ENCODE measurements at regions not wholly inside any gene's neighbourhood (a gene's known extent, or its start where the extent isn't known, plus 50 kb on each side); places are given as distances from the start of the nearest gene placed in this dataset.

DNA sequence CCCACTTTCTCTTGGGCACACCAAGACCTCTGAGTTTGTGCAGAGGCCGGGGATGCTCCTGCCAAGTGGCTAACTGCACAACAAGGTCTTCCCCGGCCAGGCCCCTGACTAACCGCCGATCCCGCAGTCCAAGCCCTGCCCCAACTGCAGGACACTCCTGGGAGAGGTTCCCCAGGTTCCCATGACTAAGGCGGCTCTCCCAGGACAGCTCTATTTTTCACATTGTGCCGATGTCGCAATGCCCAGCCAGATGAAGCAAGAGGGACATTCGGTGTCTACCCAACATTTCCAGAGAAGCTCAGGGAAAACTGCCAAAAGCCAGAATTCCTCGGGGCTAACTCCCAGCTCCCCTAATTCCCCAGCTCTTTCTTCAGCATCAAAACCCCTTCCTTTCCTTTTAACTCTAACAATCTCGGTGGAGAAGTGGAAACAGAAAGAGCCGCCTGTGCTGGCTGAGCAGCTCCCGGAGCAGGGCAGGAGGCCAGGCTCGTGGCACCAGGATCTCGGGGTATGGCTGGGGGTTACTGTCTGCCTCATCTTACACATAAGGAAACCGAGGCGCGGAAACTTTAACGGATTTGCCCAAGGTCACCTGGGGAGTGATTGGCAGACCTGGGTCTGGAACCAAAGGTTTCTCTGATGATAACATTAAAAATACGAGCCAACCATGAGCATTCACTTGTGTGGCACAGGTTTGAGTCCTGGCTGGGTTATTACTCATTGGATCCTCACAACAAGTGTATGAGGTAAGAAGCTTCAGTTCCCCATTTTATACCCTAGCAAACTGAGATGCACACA is 318.2 kb downstream of the BCL11B start:
- no peak for DNase-seq (ENCODE audit: low read depth in 2 of 2)

DNA sequence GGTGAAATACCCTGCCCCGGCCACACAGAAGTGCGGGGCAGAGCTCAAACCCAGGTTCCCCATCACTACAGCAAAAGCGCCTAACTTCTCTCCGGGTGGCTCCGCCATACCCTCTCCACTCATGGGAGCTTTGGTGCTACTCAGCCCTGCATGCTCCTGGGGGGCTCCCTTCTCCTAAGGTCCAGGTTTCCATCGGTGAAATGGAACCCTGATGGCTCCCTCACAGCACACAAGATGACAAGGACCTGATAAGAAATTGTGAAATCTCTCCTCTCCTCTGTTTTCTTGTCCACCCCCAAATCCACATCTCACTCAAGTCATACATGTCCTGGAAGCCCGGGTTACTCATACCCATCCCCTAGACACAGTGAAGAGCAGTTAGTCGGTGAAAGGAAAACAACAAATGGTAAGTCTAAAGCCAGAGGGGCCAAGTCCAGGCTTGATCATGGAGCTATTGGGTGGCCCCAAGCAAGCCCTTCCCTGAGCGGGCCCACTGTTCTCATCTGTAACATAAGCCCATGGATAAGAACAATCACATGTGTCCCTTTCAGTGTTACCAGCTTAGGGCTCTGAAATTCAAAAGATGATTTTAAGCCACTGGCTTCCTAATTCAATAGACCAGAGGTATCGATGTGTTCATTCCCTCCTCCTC is 317.5 kb downstream of the BCL11B start:
- no peak for DNase-seq (ENCODE audit: low read depth in 2 of 2)

DNA sequence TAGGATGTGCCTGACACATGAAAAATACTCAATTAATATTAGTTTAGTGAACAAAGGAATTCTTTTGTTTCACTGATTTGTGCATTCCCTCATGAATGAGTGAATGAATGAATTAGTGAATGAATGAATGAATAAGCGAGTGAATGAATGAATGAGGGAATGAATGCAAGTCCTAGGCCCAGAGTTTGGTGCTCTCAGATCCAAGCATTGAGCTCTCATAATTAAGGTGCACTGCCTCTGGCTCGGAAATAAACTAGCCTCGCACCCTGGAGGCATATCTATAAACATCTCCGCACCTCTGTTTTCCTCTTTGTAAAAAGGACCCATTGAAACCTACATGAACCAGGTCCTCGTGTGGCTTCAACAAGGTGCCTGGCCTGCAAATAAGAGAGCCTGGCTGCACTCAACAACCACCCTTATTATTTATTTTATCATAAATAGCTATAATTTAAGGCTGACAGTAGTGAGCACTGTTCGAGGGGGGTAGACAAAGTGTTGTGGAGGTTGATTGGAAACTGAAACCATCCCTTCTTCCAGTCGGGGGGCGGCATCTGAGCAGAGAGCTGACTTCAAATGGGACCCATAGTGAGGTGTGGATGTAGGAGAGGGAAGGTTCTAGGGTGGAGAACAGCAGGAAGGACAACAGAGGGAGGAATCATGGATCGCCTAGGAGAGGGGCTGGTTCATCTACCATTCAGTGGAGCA is 316.8 kb downstream of the BCL11B start:
- DNase-seq (ENCODE audit: low read depth in 2 of 2) = no peak

DNA sequence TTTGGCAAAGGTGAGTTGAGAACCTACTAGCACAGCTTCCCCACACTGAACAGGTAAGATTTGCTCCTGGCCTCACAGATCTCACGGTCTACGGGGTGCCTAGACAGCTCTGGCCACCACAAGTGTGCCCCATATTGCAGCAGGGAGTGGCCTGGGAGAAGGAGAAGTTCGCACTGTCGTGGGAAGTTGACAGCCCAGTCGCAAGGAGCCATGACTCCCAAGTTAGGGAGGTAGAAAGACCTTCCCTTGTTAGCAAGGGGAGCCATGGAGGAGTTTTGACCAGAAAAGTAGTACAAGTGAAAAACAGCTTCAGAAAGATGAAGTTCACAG is 316.3 kb downstream of the BCL11B start:
- DNase-seq (ENCODE audit: low read depth in 2 of 2) = no peak

DNA sequence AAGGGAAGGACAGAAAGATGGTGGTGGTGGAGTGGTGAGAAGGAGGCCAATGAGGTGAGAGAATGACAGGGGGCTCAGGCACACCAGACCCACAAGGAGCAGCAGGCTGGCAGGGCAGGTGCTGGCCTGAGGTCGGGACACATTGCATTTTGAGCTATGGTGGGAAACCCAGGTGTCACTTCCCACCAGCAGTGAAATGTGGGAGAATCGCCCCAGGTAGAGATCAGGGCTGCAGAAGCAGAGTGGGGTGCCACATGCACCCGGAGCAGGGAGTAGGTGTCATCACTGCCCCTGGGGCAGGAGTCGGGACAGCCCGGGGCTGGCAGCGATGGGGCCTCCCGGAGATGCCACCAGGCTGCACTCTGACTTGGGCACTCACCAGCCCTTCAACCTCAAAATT is 315.8 kb downstream of the BCL11B start:
- DNase-seq (ENCODE audit: low read depth in 2 of 2) = no peak

DNA sequence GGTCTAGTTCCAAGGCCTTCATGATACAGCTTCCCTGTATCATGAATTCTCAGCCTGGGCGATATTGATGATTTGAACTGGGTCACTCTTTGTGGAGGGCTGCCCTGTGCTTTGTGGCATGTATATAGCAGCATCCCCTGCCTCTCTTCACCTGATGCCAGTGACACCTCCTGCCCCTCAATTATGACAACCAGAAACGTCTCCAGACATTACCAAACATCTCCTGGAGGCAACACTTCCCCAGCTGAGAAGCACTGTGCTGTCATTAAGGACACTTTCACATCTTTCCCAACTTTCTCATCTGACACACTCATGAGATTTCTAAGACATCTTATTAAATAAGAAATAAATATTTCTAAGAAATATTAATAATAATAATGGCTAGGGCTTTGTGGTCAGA is 315.3 kb downstream of the BCL11B start:
- no peak for DNase-seq (ENCODE audit: low read depth in 2 of 2)

DNA sequence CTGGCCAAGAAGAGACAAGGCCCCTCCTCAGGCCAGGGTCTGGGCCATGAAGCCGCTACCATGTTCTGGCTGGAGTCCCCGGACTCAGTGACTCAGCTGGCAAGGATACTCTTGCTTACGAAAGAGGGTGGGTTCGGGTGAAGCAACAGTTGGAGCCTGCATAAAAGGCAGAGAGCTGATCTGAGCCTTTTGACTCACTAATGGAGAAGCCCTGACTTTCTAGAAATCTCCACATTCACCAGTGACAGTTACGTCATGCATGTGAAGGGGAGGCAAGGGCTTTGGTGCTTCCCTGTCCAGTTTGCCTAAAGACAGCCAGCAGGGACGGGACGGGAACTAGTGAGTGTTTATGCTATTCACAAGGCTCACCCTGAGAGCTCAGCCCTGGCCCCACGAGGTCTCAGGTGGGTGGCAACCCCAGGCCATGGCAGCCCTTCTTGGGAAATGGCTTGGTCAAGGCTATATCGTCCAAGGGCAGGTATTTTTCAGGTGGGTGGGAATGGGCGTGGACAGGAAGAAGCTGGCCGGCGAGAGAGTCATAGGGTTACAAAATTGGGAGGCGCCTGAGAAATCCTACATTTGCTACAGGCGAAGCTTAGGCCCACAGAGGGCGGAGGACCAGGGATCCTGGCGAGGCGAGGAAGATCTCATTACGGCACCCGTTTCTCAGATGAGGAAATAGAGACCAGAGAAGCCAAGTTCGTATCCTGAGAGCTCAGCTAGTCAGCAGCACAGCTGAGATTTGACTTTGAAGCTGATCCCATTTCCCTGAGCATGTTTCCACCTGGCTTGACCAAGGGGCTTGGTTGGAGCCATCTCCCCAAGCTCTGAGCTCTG is 314.6 kb downstream of the BCL11B start:
- DNase-seq (ENCODE audit: low read depth in 2 of 2) = no peak

DNA sequence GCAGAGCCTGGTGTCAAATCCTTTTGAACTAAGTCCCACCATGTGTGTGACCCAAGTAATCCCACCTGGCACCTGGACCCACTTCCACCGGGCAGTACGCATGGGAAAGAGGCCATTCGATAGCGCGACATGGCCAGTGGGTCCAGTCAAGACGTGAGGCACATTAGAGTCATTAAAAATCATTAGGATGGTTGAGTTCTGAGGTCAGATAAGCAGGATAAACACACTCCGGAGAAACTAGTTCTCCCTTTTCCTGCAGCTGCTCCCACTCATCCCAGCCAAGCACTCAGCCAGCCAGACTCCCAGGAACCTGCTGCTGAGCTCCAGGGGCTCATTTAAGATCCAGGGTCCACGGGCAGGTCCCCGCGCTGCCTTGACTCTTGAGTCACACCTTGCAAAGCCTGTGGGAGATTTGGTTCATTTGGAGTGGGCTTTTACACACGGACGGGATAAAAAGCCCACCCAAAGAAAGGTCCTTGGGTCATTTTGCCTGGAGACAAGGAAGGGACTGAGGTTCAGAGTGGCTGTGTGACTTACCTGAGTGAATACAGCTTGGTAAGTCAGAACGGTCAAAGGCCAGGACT is 313.9 kb downstream of the BCL11B start:
- DNase-seq (ENCODE audit: low read depth in 2 of 2) = no peak

DNA sequence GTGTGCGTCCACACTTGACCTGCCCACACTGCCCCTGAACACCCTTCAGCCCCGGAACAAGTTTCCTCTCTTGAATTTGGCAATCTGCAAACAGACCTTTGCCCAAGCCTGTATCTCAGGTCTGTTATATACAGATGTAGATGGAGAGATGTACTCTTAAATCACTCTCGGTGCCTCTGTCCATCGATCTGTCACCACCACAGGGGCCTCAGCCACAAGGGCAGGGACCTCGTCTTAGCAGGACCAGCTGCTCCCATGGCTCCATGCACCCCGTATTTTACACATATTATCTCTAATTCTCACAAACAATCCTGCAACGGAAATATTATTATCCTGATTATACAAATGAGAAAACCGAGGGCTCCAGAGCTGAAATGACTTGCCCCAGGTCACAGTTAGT is 313.4 kb downstream of the BCL11B start:
- no peak for DNase-seq (ENCODE audit: low read depth in 2 of 2)

DNA sequence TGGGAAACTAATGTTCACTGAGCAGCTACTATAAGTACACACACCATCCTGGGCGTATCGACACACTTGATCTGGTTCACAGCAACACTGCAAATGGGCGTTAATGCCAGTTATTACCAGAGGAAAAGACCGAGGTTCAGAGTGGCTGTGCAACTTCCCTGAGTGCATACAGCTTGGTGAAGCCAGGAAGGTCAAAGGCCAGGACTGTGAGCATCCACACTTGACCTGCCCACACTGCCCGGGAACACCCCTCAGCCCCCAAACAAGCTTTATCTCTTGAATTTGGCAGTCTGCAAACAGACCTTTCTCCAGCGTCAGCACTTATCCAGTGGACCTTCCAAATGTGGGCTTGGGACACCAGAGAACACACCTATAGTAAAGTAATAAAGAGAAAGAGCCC is 312.6 kb downstream of the BCL11B start:
- no peak for DNase-seq (ENCODE audit: low read depth in 2 of 2)

DNA sequence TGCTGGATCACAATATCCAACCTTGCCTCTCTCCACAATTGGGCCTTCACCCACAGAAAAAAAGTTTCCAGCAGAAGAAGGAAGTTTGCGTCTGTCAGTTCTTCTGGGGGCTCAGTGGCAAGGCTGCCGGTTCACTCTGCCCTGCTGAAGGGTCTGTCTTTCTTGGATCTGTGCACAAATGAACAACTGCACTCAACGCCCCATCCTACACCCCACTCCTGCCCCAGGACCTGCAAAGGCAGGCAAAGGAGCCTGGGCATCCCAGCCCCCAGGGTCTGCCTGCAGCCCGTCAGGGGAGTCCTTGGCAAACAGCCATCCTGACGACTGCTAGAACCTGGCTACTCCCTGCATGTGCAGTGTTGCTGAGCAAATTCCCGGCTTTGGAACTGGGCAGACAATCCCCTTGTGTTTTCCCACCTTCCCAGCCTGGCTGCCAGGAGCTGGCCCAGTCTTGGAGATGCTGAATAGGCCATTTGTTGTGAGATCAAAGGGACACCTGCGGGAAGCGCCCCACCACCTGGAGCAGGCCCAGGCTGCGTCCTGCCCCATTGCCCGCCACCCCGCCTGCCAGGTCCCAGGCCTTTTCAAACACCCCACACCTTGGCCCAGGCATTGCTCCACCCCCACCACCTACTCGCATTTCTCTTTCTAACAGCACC is 311.9 kb downstream of the BCL11B start:
- no peak for DNase-seq (ENCODE audit: low read depth in 2 of 2)

DNA sequence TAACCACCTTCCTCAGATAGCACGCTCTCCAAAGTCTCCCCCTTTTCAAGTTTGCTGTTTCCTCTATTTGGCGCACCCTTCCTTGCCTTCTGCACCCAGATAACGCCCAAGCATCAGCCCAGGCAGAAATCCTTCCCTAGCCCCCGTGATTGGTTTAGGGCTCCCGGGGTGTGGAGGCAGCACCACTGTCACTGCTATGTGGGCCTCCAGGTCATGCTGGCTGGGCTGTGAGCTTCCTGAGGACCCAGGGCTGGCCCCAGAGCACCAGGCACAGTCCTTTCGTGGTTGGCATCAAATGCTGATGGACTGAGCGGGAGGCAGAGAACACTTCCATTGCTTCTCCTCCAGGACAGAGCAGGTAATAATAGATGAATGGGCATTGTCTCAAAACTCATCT is 311.4 kb downstream of the BCL11B start:
- no peak for DNase-seq (ENCODE audit: low read depth in 2 of 2)

DNA sequence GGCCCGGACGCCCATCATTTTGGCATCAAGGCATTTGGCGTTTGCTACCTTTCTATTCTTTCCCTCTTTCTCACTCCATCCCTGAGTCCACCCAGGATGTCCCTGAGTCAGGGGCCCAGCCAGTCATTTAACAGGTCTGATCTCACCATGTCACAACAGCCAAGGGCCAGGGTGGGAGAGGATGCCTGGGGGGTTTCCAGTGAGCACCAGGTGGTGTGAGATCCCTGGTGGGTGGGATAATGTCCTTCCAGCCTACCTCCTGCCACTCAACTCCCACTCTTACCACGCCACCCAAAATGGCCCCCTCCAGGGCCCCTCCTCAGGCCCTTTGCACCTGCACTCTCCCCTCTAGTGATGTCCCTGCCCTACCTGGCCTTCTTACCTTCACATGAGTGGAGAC is 310.8 kb downstream of the BCL11B start:
- no peak for DNase-seq (ENCODE audit: low read depth in 2 of 2)

DNA sequence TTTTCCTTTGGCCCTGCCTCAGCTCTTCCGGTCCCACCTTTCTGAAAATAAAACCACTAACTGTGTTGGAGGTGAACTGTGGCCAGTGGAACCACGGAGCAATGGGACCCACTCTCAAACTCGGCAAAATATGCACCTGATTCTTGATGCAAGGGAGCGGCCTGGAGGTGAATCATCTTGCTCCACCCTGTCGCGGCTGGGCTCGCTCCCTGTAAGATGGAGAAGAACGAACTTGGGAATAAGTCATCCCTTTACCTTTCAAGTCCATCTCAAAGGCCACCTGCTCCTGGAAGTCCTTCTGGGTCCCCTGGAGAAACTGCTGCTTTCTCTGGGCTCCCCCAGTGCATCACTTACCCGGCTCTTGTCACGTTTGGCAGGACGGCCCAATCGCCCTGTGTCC is 309.9 kb downstream of the BCL11B start:
- DNase-seq (ENCODE audit: low read depth in 2 of 2) = no peak

DNA sequence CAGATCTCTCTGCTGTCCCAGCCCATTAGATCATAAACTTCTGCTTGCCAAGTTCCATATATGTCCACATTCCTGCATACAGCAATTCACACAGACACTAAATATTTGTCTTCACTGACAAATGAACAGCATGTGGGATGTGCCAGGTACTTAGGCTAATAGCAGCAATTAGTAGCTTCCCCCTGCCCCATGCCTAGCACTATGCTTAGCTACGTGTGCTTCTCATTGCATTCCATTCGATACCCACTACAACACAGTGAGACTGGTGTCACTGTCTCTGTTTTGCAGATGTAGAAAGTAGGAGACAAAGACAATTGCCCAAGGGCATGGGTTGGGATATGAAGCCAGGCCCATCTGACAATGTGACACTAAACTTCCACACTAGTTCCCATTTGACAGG is 308.4 kb downstream of the BCL11B start:
- no peak for DNase-seq (ENCODE audit: low read depth in 2 of 2)

DNA sequence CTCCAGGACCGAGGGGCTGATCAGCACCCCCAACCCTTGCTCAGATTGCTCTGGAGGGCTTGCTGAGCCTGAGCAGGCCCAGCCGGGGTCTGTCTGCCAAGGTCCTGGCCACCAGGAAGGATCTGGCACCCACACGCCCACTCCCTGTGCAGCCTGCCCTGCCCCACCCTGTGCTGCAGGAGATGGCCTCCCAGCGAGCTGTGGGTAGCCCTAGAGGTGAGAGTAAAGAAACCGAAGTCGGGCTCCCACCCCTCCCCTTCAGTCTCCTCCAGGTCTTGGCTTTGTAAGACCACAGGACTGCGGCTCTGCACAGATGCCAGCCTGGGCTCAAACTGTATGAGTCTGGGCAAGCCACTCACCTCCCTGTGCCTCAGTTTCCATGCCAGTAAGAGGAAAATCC is 307.8 kb downstream of the BCL11B start:
- DNase-seq (ENCODE audit: low read depth in 2 of 2) = no peak

DNA sequence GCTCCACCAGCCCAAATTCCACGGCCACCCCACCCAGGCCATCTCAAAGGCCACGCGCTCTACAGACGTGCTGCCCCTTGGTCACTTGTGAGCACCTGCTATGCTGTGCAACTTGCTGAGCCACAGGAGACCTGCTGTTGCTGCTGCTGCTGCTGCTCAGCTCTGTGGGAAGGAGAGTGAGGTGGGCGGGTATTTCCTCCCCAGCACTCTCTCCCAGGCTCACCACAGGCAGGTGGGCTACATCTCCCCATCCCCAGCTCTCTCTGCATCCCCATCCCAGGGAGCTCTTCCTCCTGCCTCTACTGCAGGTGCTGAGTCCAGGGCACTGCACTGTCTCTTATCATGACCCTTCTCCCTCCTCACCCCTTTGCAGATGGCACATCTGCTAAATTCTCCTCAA is 306.9 kb downstream of the BCL11B start:
- no peak for DNase-seq (ENCODE audit: low read depth in 2 of 2)

DNA sequence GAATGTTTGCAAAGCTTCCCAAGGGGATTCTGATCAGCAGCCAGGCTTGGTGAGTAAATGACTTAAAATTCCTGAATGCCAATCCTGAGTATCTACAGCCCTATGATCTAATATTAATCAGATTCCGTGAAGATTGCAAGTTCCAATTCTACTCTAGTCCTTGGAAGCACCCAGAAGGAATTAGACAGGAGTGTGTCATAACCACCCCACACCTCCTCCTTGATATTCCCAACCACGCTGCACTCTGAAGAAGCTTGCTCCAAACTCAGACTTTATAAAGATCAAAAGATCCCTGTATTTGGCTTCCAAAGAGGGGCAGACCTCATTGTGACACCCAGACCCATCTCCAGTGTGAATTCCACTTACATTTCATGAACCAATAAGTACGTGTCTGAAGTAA is 306.0 kb downstream of the BCL11B start:
- DNase-seq (ENCODE audit: low read depth in 2 of 2) = no peak

DNA sequence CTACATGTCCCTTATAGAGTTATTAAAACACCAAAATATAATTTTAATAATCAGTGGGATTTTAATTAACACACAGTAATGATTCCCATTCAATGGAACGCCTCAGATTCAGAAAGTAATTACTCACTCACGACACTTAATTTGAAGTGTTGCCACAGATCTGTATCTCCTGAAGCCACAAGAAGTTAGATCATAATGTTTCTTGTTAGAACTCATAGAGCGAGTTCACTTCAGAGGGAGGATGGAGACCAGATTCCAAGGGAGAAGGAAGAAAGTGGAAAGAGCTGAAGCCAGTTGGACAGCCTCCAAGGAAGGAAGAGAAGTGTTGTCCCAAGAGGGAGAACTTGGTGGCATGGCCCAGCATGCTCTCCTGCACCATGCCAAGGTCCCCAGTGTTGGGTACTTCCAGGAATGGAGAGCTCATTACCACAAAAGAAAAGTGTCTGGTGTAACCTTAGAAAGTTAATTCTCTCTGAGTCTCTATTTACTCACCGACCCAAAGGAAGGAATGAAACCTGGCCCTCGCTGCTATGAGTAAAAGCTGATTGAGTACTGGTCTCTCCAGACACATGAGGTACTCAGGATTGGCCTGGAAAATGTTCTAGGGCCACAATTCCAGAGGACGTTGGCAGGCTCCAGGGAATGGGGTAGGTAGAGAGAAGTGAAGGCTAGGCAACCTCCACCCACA is 305.4 kb downstream of the BCL11B start:
- DNase-seq (ENCODE audit: low read depth in 2 of 2) = no peak

DNA sequence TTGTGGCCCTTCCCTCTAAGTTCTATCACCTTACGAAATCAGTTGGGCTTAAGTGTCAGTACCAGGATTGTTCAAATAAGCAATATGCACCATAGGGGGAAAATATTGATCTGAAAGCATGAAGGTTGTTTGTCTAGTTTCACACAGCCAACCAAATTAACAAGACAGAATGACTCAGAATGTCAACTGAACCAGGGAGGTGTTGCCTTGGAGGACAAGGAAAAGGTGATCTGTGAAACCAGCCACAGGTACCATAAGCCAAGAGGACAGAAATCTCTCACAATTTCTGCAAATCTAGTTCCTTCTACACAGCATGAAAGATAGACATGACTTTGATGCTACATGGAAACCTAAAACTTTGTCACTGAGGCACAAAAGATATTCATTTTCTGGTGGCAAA is 297.9 kb downstream of the BCL11B start:
- no peak for DNase-seq (ENCODE audit: low read depth in 2 of 2)

DNA sequence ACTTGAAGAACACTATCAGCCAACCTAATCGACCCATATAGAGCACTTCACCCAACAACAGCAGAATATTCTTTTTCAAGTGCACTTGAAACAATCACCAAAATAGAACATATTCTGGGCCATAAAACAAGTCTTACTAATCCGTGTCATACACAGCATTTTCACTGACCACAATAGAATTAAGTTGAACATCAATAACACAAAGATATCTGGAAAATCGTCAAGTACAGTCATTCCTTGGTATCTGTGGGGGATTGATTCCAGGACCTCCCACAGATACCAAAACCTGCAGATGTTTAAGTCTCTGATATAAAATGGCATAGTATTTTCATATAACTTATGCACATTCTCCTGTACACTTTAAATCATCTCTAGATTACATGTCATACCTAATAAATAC is 295.7 kb downstream of the BCL11B start:
- DNase-seq (ENCODE audit: low read depth in 2 of 2) = no peak
